HG03135 (cell line): ENCODE measurements at regions not wholly inside any gene's neighbourhood (a gene's known extent, or its start where the extent isn't known, plus 50 kb on each side); places are given as distances from the start of the nearest gene placed in this dataset.
"Not testable (repeated sequence)": the region's sequence is repeated elsewhere in the genome, so short reads cannot be mapped to it uniquely, and the experiment has no call there.

Experiments used
- ATAC-seq: cut with Tn5 transposase; IDR thresholded peaks from one replicate; pipeline ENCODE4 v1.9.1; 2021; ENCODE audit warnings: mild to moderate bottlenecking, moderate library complexity; ENCODE audit not compliant: unreplicated experiment

DNA sequence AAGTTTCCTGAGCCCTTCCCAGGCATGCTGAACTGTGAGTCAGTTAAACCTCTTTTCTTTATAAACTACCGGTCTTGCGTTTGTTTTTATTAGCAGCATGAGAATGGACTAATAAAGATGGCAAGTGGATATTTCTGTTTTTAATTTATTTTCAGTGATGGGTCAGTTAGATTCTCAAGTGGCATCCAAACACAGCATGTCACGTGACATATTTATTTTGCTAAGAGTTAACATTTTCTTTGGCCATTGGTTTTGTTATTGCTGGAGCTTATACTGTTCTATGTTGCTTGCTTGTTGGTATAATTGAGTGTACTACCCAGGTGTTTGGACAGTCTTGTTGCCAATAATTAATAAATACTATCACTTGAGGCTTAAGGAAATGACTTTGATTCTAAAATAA lies 181.7 kb upstream of the MALRD1 start:
- no peak for ATAC-seq

DNA sequence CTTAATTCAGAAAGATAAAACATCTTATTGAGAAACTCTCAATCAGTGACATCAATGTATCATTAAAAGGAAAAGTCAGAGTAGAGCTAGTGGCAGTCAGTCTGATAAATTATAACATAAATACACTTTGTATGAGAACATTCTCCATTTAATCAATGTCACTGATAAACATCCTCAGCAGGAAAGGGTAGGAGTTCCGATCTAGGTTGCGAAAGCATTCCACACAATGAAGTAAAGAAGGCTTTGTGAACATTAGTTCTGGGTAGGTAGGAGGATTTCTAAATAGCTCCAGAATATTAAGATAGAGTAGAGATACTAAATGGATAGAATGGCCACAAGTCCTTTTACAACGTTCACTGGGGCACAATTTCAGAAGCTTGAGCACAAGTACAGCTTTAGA lies 179.7 kb upstream of the MALRD1 start:
- ATAC-seq, result no peak

DNA sequence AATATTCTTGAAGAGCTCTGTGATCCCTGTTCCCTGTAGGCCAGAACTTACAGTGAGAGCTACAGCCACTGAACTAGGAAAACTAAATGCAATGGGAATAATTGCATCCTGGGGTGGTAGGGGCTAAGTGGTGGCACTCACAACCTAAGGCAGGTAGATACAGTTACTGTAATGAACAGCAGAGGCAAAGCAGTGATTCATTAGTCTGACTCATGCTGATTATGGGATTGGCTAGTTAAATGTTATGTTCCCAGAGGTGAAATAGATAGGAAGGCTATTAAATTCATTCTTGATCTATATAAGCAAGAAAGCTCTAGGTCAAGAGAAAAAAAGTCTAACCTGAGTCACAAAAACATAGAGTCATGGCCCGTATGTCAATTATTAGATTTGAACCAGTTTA lies 173.1 kb upstream of the MALRD1 start:
- no peak for ATAC-seq

DNA sequence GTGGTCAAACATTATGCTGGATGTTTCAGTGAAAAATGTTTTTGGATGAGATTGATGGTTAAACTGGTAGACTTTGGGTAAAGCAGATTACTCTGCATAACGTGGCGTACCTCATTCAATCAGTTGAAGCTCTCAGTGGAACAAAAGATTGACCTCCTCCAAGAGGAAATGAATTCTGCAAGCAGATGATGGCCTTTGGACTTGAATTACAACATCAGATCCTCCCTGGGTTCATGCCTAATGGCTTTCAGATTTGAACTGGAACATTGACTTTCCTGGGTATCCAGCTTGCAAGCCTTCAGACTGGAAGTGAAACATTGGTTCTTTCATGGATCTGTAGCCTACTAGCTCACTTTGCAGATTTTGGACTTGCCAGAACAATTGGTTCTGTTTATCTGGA lies 169.3 kb upstream of the MALRD1 start:
- ATAC-seq, result no peak

DNA sequence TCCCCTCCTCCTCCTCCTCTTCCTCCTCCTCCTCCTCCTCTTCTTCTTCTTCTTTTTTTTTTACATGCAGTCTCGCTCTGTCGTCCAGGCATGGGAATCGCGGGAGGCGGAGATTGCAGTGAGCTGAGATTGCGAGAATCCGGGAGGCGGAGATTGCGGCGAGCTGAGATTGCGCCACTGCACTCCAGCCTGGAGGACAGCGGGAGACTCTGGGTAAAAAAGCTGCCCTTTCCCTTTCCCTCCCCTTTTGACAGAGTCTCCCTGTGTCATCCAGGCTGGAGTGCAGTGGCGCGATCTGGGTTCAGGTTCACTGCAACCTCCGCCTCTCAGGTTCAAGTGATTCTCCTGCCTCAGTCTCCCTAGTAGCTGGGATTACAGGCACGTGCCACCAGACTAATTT lies 168.1 kb upstream of the MALRD1 start:
- no peak for ATAC-seq

DNA sequence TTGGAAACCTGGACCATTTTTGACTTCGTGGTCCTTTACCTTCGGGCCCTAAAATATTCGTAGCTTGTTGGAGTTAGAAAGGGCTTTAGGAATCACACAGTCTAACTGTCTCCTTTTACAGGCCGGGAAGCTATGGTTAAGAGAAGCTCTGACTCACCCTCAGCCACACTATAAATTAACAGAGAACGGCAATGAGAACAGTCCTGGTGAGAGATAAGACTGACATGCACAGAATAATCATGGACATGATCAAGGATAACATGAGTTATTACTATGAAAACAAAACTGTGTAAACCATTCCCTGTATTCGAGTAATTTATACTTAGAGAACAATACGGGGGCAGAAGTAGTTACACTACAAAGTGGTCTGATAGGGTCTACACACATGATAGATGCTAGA lies 162.5 kb upstream of the MALRD1 start:
- no peak for ATAC-seq

DNA sequence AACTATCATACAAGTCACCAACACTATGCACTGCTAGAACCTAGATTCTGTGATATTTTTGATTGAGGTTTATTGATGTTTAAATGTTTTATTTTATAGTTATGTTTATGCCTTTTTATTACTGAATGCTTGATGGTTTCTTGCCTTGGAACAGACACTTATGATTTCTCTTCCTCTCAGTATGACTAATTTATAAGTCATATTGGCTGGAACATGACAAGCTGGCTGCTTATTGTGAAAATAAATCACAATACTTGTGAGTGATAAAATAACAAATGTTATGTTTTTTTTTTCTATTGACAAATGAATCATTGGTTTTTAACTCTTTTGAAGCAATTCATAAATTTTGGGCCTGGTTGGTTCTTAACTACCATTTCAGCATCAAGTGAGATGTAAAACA lies 142.0 kb upstream of the MALRD1 start:
- ATAC-seq, result no peak

DNA sequence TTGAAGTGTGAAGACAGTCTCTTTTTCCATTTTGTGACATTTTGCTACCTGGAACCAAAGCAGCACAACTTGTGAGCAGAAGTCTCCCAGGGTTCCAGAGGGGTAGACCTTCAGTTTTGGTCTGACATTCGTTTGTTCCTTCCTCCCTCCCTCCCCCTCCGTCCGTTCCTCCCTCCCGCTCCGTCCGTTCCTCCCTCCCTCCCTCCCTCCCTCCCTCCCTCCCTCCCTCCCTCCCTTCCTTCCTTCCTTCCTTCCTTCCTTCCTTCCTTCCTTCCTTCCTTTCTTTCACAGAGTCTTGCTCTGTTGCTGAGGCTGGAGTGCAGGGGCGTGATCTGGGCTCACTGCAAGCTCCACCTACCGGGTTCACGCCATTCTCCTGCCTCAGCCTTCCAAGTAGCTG lies 131.2 kb upstream of the MALRD1 start:
- ATAC-seq, result not testable (repeated sequence)

DNA sequence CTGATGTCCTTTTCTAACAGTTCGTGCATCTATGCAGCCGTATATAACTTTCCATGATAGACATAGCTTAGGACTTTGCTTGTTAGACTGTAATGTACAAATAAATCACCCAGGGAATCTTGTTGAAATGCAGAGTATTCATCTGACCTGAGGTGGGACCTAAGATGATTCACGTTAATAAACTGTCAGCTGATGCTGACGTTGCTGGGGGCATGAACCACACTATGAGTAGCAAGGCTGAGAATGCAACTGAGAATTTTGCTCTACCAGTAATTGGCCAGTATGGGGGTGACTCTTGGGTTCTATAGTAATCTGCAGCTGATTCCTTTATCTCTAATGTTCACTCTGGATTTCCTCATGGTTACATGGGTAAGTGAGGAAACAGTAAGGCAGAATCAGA lies 130.1 kb upstream of the MALRD1 start:
- no peak for ATAC-seq

DNA sequence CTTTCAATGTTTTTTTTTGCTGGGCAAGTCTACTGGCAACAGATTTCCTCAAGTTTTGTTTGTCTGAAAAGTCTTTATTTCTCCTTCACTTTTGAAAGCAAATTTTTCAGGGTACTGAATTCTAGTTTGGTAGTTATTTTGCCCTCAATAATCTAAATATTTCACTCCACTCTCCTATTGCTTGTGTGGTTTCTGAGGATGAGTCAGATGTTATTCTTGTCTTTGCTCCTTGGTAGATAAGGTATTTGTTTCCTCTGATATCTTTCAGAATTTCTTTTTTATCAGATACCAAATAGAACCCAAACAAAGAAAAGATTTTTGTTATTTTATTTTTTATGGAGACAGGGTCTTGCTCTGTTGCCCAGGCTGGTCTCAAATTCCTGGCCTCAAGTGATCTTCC lies 99.2 kb upstream of the MALRD1 start:
- no peak for ATAC-seq

DNA sequence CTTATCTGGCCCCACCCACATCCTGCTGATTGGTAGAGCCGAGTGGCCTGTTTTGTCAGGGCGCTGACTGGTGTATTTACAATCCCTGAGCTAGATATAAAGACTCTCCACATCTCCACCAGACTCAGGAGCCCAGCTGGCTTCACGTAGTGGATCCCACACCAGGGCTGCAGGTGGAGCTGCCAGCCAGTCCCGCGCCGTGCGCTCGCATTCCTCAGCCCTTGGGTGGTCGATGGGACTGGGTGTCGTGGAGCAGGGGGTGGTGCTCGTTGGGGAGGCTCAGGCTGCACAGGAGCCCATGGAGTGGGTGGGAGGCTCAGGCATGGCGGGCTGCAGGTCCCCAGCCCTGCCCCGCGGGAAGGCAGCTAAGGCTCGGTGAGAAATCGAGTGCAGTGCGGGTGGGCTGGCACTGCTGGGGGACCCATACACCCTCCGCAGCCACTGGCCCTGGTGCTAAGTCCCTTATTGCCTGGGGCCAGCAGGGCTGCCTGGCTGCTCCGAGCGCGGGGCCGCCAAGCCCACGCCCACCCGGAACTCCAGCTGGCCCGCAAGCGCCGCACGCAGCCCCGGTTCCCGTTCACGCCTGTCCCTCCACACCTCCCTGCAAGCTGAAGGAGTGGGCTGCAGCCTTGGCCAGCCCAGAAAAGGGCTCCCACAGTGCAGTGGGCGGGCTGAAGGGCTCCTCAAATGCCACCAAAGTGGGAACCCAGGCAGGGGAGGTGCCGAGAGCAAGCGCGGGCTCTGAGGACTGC lies 97.4 kb upstream of the MALRD1 start:
- ATAC-seq, result not testable (repeated sequence)

DNA sequence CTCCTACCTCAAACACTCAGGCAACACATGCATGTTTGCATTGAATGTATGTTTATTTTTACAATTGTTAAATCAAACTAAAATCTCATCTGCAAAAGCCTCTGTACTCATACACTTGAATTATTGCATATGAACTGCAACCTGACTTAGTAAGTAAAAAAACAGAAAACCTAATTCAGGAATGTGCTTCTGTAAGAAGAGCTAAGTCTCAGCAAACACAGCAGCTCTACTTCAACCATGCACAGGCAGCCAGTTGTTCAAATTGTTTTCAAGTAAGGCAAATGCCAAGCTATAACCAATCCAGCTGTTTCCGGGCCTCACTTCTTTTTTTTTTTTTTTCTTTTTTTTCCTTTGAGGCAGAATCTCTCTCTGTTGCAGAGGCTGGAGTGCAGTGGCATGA lies 93.5 kb upstream of the MALRD1 start:
- no peak for ATAC-seq

DNA sequence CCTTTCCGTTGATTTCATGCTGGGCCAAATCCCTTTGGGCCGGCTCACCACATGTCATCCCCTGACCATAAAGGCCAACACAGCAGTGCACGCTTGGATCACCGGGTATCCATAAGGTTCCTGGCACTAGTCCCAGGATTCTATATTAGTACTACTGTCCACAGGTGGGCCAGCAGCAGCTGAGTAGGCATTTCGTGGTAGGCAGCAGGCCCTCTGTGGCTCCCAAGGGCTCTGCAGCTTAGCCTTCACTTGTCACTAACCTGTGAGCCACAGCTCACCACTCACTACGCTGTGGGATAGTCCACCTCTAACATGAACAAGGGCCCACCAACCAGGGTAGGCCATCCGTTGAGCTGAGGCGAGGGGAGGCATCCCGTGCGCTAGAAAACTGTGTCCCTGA lies 89.2 kb upstream of the MALRD1 start:
- no peak for ATAC-seq

DNA sequence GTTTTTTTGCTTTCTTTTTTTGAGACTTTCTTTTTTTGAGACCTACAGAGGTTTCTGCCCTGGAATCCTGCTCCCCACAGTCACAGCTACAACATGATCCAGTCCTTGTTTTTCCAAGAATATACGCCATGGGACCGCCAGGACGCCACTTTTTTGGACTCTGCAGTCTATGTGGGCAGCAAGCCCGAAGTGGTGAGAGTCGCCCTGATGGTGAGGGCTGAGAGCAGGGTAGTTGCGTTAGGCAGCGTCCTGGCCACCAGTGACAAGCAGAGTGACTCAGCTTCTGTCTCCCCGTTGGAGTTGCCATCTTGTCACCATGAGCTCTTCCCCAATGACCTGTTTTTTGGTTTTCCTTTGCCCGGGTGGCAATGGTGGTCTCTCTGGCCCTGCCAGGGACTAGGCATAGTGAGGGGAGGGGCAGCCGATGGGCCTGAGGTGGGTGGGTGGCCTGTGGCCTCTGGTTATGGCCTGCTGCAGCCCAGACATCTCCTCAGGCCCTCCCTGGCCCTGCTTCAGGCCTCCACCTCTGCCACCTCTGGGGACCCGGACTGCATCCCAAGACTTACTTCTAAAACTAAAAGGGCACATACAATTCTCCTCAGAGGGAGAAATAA lies 88.0 kb upstream of the MALRD1 start:
- no peak for ATAC-seq

DNA sequence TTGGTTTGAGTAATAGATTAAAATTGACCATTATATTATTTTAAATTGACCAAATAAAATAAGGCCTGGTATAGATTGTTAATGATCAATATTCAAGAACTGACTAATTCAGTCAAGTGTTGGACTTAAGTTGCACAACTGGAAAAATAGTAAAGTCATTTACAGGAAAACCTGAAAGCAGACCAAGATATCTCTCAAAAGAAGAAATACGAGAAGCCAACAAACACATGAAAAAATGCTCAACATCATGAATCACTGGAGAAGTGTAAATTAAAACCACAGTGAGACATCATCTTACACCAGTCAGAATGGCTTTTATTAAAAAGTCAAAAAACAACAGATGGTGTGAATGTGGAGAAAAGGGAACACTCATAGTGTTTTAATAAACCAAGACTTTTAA lies 80.4 kb upstream of the MALRD1 start:
- no peak for ATAC-seq

DNA sequence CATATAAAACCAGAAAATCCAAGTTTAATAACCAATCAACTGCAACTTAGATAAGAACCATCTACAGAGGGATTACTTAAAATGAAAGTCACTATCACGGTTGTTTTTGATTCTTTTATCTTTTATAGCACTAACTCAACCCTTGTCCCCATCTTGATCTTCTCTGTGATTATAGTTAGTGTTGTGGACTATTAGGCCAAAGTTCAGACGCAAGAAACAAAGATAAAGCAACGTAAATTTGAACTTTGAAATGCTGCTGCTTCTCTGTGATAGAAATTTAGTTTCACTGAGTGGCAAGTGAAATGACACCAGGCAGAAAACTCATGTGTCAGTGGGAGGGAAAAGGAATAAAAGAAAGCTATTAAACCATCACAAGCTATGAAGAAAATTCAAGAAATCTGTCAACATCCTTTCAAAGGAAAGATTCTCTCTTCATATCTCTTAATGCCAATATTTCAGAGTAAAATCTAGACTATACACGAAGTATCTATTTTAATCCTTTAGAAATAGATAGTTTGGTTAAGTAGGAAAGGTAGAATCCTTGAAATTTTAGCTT lies 71.8 kb upstream of the MALRD1 start:
- no peak for ATAC-seq

DNA sequence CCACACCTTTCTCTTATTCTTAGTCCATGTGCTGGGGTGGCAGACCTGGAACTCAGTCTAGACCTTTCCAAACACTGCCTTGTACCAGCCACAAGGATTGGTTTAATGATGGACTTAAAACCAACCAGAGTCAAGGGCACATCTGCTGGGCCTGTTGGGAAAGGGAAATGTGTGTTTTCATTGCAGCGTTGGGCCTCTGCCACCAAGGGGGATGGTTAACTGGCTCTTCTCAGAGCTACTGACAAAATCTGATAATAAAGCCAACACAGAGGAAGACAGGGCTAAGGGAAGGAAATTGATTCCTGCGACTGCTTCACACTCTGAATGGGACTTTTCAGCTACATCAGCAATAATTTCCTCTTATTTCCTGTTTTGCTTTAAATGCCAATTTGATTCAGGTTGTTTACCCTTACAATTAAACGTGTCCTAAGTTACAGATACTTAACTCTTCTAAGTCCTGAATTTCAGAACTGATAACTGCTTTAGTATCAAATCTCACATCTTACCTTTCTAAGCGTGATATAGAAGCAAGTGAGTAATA lies 68.4 kb upstream of the MALRD1 start:
- no peak for ATAC-seq

DNA sequence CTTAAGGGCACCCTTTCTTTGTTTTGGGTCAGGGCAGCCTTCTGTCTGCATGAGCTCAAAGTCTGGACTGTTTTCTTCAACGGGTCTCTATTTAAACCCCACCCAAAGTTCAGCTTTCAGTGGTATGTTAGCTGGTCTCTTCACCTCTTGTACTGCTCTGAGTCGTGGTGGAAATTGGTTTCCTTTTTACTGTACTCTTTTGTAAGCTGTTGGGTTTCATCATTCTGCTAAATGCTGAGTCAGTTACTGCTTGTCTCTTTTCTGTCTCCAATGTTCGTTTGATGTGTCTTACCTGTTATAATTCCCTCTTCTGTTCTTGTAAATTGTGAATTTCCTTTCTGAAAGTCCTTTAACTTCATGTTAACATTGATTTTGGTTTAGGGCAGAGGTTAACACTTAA lies 64.1 kb upstream of the MALRD1 start:
- ATAC-seq, result no peak

DNA sequence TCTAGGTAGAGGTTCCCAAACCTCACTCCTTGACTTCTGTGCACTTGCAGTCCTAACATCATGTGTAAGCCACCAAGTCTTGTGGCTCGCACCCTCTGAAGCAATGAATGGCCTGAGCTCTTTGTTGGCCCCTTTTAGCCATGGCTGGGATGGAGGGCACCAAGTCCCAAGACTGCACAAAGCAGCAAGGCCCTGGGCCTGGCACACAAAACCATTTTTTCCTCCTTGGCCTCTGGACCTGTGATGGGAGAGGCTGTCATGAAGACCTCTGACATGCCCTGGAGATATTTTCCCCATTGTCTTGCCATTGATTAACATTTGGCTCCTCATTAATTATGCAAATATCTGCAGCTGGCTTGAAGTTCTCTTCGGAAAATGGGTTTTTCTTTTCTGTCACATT lies 60.3 kb upstream of the MALRD1 start:
- no peak for ATAC-seq
